Immature natural killer cell (primary cell): ENCODE measurements at regions not wholly inside any gene's neighbourhood (a gene's known extent, or its start where the extent isn't known, plus 50 kb on each side); places are given as distances from the start of the nearest gene placed in this dataset.

Experiments used
- DNase-seq, 3 donors: peaks; one replicate each; pipeline ENCODE4 v3.0.0; 2022; ENCODE audit warnings: mixed read lengths in 1 of 3
- H3K27ac Mint-ChIP-seq, 6 donors: one replicate each; pipeline ENCODE4 v1.8.0; 2020; ENCODE audit warnings: mixed read lengths in 6 of 6, mild to moderate bottlenecking in 5 of 6, inconsistent platforms in 4 of 6, moderate library complexity in 3 of 6
- H3K27me3 Mint-ChIP-seq, 3 donors: one replicate each; pipeline ENCODE4 v1.8.0; 2020 to 2021; ENCODE audit warnings: low read depth in 3 of 3, mild to moderate bottlenecking in 3 of 3, mixed read lengths in 3 of 3, moderate library complexity in 3 of 3, inconsistent platforms in 1 of 3
- H3K36me3 Mint-ChIP-seq, 3 donors: one replicate each; pipeline ENCODE4 v1.8.0; 2020; ENCODE audit warnings: mixed read lengths in 3 of 3, inconsistent platforms in 2 of 3, mild to moderate bottlenecking in 2 of 3
- H3K4me1 Mint-ChIP-seq, 2 donors: one replicate each; pipeline ENCODE4 v1.8.0; 2020; ENCODE audit warnings: inconsistent platforms in 2 of 2, mild to moderate bottlenecking in 2 of 2, mixed read lengths in 2 of 2, moderate library complexity in 1 of 2
- H3K4me3 Mint-ChIP-seq, 5 donors: one replicate each; pipeline ENCODE4 v1.8.0; 2020; ENCODE audit warnings: mild to moderate bottlenecking in 5 of 5, mixed read lengths in 5 of 5, inconsistent platforms in 3 of 5, moderate library complexity in 3 of 5
- H3K9me3 Mint-ChIP-seq, 6 donors: one replicate each; pipeline ENCODE4 v1.8.0; 2020; ENCODE audit warnings: mild to moderate bottlenecking in 6 of 6, mixed read lengths in 6 of 6, inconsistent platforms in 4 of 6, moderate library complexity in 3 of 6

- Mint-ChIP-seq H3K27ac (no peak overlapping the region), H3K4me3 (no peak overlapping the region), H3K36me3 (peaks cover 0 to 3% (median 0%) of the 10 kb centered on the region in 3 donors), H3K9me3 (peaks cover 0 to 7% (median 2%) of the 10 kb centered on the region in 6 donors), H3K27me3 (no peaks in the 10 kb centered on the region), H3K4me1 (no peaks in the 10 kb centered on the region)
- DNase-seq, result no peak
These were observed 222.4 kb downstream of the PIK3C3 start for GRCh38 chr18:42177390-42177789.

GRCh38 chr18:42178376-42179080 is 223.5 kb downstream of the PIK3C3 start:
- Mint-ChIP-seq H3K36me3 (peaks cover 0 to 3% (median 0%) of the 10 kb centered on the region in 3 donors), H3K4me1 (no peaks in the 10 kb centered on the region), H3K27ac (no peak overlapping the region), H3K27me3 (peaks cover 0 to 1% (median 0%) of the 10 kb centered on the region in 3 donors), H3K9me3 (peaks cover 0 to 8% (median 2%) of the 10 kb centered on the region in 6 donors), H3K4me3 (no peak overlapping the region)
- no peak for DNase-seq

- Mint-ChIP-seq H3K9me3 (peaks cover 0 to 11% (median 0%) of the 10 kb centered on the region in 6 donors), H3K4me1 (no peaks in the 10 kb centered on the region), H3K27me3 (peaks cover 0 to 1% (median 0%) of the 10 kb centered on the region in 3 donors), H3K4me3 (no peak overlapping the region), H3K36me3 (peaks cover 0 to 3% (median 0%) of the 10 kb centered on the region in 3 donors), H3K27ac (no peak overlapping the region)
- no peak for DNase-seq
These were observed 224.6 kb downstream of the PIK3C3 start for GRCh38 chr18:42179542-42180121.

- Mint-ChIP-seq H3K27ac (no peak overlapping the region), H3K36me3 (peaks cover 0 to 4% (median 0%) of the 10 kb centered on the region in 3 donors), H3K9me3 (peaks cover 0 to 14% (median 1%) of the 10 kb centered on the region in 6 donors), H3K4me1 (no peaks in the 10 kb centered on the region), H3K4me3 (no peak overlapping the region), H3K27me3 (peaks cover 0 to 1% (median 0%) of the 10 kb centered on the region in 3 donors)
- no peak for DNase-seq
These were observed 226.4 kb downstream of the PIK3C3 start for GRCh38 chr18:42181474-42181873.

- peaks cover 0 to 4% (median 0%) of the 10 kb centered on the region in 3 donors for H3K36me3 Mint-ChIP-seq
- H3K27me3 Mint-ChIP-seq, result peaks cover 0 to 1% (median 0%) of the 10 kb centered on the region in 3 donors
- DNase-seq, result no peak
- H3K9me3 Mint-ChIP-seq, result peaks cover 0 to 14% (median 2%) of the 10 kb centered on the region in 6 donors
- H3K4me1 Mint-ChIP-seq, result no peaks in the 10 kb centered on the region
- no peak overlapping the region for H3K27ac Mint-ChIP-seq
- H3K4me3 Mint-ChIP-seq, result no peak overlapping the region
These were observed 228.0 kb downstream of the PIK3C3 start for GRCh38 chr18:42182728-42183700.

- H3K4me3 Mint-ChIP-seq, result no peak overlapping the region
- H3K9me3 Mint-ChIP-seq, result peaks cover 0 to 14% (median 2%) of the 10 kb centered on the region in 6 donors
- H3K36me3 Mint-ChIP-seq, result peaks cover 0 to 4% (median 0%) of the 10 kb centered on the region in 3 donors
- no peaks in the 10 kb centered on the region for H3K4me1 Mint-ChIP-seq
- no peak overlapping the region for H3K27ac Mint-ChIP-seq
- no peak for DNase-seq
- H3K27me3 Mint-ChIP-seq, result peaks cover 0 to 1% (median 0%) of the 10 kb centered on the region in 3 donors
These were observed 228.7 kb downstream of the PIK3C3 start for GRCh38 chr18:42183746-42184145.

GRCh38 chr18:42184685-42185477 is 229.8 kb downstream of the PIK3C3 start:
- Mint-ChIP-seq H3K27ac (no peak overlapping the region), H3K36me3 (peaks cover 0 to 4% (median 0%) of the 10 kb centered on the region in 3 donors), H3K9me3 (peaks cover 0 to 13% (median 5%) of the 10 kb centered on the region in 6 donors), H3K4me3 (no peak overlapping the region), H3K27me3 (peaks cover 1 to 3% (median 2%) of the 10 kb centered on the region in 3 donors), H3K4me1 (no peaks in the 10 kb centered on the region)
- DNase-seq, result no peak

- H3K4me1 Mint-ChIP-seq, result no peaks in the 10 kb centered on the region
- no peak for DNase-seq
- peaks cover 1 to 3% (median 2%) of the 10 kb centered on the region in 3 donors for H3K27me3 Mint-ChIP-seq
- no peak overlapping the region for H3K4me3 Mint-ChIP-seq
- H3K9me3 Mint-ChIP-seq, result peaks cover 0 to 13% (median 5%) of the 10 kb centered on the region in 6 donors
- no peak overlapping the region for H3K27ac Mint-ChIP-seq
- peaks cover 0 to 4% (median 0%) of the 10 kb centered on the region in 3 donors for H3K36me3 Mint-ChIP-seq
These were observed 230.5 kb downstream of the PIK3C3 start for GRCh38 chr18:42185486-42185885.

GRCh38 chr18:42187611-42188380 is 232.8 kb downstream of the PIK3C3 start:
- Mint-ChIP-seq H3K27me3 (peaks cover 1 to 3% (median 2%) of the 10 kb centered on the region in 3 donors), H3K9me3 (peaks cover 0 to 15% (median 4%) of the 10 kb centered on the region in 6 donors), H3K4me1 (no peaks in the 10 kb centered on the region), H3K27ac (no peak overlapping the region), H3K36me3 (peaks cover 0 to 4% (median 0%) of the 10 kb centered on the region in 3 donors), H3K4me3 (no peak overlapping the region)
- no peak for DNase-seq

GRCh38 chr18:42190643-42191042 is 235.6 kb downstream of the PIK3C3 start:
- no peak for DNase-seq
- Mint-ChIP-seq H3K36me3 (peaks cover 0 to 4% (median 0%) of the 10 kb centered on the region in 3 donors), H3K27me3 (peaks cover 0 to 5% (median 3%) of the 10 kb centered on the region in 3 donors), H3K4me1 (no peaks in the 10 kb centered on the region), H3K27ac (no peak overlapping the region), H3K4me3 (no peak overlapping the region), H3K9me3 (peaks cover 0 to 6% (median 5%) of the 10 kb centered on the region in 6 donors)

- no peak overlapping the region for H3K27ac Mint-ChIP-seq
- no peak overlapping the region for H3K4me3 Mint-ChIP-seq
- H3K36me3 Mint-ChIP-seq, result no peaks in the 10 kb centered on the region
- no peak for DNase-seq
- H3K27me3 Mint-ChIP-seq, result peaks cover 0 to 5% (median 3%) of the 10 kb centered on the region in 3 donors
- peaks cover 0 to 8% (median 4%) of the 10 kb centered on the region in 6 donors for H3K9me3 Mint-ChIP-seq
- H3K4me1 Mint-ChIP-seq, result no peaks in the 10 kb centered on the region
These were observed 237.5 kb downstream of the PIK3C3 start for GRCh38 chr18:42192251-42193248.
